ENCODE measurements at regions not wholly inside any gene's neighbourhood (a gene's known extent, or its start where the extent isn't known, plus 50 kb on each side); places are given as distances from the start of the nearest gene placed in this dataset.

DNA sequence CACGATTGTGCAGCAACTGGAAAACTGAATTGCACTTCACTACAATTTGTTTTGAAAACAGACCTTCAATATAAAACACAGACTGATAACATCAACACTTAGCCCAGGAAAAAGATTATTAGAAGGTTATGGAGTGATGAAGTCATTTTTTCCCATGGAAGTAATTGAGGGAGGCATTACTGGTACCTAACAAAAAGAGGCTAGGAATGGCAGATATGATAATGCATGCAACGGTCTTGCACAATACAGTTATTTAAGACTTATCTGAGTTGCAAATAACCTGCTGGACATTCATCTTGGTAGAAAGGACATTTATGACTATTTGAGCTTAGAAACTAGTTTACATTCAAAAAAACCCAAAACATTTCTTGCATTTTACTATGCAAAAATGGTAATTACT, 1031.9 kb downstream of the FAT4 start:
- H3K9me3 ChIP-seq, result no peaks in the 10 kb centered on the region
- no peak for DNase-seq
- intact Hi-C loops (cut with DNase I, micrococcal nuclease), result no loop called here
- no peak overlapping the region for H3K4me3 ChIP-seq
- H3K4me1 ChIP-seq (ENCODE audit: low read depth), result no peaks in the 10 kb centered on the region
- ATAC-seq, result no peak
- H3K36me3 ChIP-seq (ENCODE audit: low read depth), result no peaks in the 10 kb centered on the region
- TF ChIP-seq CTCF (IDR thresholded peaks at IDR 0.05), result no peak

DNA sequence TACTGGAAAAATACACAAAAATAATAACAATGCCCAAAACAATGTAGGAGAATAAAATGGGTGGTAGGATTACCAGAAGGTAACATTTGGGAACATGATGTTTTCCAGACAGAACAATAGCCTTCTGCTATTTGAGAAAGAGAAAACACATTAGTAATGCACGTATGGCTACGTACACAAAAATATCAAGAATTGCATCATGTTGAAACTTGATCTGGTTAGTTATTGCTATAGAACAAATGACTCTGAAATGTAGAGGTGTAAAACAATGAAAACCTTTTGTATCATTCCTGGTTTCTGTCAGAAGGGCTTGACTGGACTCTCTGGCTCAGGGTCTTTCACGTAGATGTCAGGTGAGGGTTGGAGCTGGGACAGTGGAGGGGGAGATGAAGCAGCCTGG, 1040.0 kb downstream of the FAT4 start:
- intact Hi-C loops (cut with DNase I, micrococcal nuclease), result no loop called here
- no peak for TF ChIP-seq CTCF (IDR thresholded peaks at IDR 0.05)
- Histone ChIP-seq H3K4me3 (no peak overlapping the region), H3K4me1 (ENCODE audit: low read depth) (no peaks in the 10 kb centered on the region), H3K9me3 (no peaks in the 10 kb centered on the region), H3K36me3 (ENCODE audit: low read depth) (no peaks in the 10 kb centered on the region)
- no peak for ATAC-seq
- no peak for DNase-seq

DNA sequence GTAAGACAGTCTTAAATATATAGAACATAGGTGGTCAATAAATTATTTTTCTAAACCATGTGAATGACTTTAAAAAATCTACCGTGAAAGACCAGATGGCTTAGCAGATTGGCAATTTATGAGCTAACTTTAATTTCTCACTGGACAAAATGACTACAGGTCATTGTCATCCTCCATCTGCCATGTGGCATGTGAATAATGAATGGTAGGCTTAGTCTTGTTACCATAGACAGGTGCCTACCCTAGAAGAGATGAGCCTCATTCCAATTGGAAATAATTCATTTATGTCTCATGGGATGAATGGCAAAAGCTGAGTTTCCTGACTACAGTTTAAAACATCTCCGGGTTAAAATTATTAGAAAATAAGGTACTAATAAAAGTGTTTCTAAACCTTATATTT, 1043.3 kb downstream of the FAT4 start:
- ATAC-seq (no peak), DNase-seq (no peak)
- intact Hi-C loops (cut with DNase I, micrococcal nuclease), result no loop called here
- Histone ChIP-seq H3K4me1 (ENCODE audit: low read depth) (no peaks in the 10 kb centered on the region), H3K9me3 (no peaks in the 10 kb centered on the region), H3K4me3 (no peak overlapping the region), H3K36me3 (ENCODE audit: low read depth) (no peaks in the 10 kb centered on the region)
- no peak for TF ChIP-seq CTCF (IDR thresholded peaks at IDR 0.05)

DNA sequence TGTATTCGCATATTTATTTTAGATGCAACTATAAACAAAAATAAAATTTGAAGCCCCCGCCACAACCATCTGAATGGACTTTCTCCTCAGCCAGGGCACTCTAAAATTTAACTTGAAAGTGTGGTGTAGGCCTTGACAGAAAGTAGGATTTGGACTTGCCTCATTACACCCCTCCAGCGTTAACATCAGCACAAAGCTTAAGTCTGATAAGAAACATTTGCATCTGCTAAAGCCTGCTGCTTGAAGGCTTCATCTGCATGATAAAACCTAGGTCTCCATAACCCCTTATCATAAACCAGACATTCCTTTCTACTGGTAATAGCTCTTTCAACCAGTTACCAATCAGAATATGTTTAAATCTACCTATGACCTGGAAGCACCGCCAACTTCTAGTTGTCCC, 1046.5 kb downstream of the FAT4 start:
- ATAC-seq, result no peak
- no peaks in the 10 kb centered on the region for H3K4me1 ChIP-seq (ENCODE audit: low read depth)

DNA sequence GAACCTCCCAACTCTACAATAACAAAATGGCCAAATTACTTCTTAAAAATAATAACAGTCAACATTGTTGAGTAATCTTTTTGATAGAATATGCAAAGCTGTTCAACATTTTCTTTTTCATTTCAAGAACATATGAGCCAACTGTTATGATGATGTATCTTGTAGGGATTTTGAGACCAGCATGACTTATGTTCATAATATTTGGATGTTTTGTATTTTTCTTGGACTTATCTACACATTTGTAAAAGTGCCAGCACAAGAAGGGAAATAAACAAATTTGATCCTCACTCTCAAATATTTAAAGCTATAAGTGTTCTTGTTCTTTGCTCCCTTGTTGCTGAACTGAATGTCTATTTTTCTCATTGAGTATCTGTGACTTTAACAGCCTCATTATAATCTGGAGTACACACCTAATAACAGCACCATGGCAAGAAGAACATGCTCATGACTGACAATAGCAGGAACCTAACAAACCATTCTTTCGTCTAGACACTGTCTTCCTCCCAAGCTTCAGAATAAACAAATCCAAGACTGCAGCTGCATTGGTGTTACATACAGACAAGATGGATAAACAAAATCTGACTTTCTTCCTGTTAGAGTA, 1049.7 kb downstream of the FAT4 start:
- Histone ChIP-seq H3K4me3 (no peak overlapping the region), H3K9me3 (no peaks in the 10 kb centered on the region), H3K4me1 (ENCODE audit: low read depth) (no peaks in the 10 kb centered on the region), H3K36me3 (ENCODE audit: low read depth) (no peaks in the 10 kb centered on the region)
- DNase-seq, result no peak
- no peak for TF ChIP-seq CTCF (IDR thresholded peaks at IDR 0.05)
- no peak for ATAC-seq
- intact Hi-C loops (cut with DNase I, micrococcal nuclease), result no loop called here

More for the DNA sequence above, 1046.5 kb downstream of the FAT4 start:
- no peak for DNase-seq
- Histone ChIP-seq H3K9me3 (no peaks in the 10 kb centered on the region), H3K36me3 (ENCODE audit: low read depth) (no peaks in the 10 kb centered on the region), H3K4me3 (no peak overlapping the region)
- intact Hi-C loops (cut with DNase I, micrococcal nuclease), result no loop called here
- no peak for TF ChIP-seq CTCF (IDR thresholded peaks at IDR 0.05)

DNA sequence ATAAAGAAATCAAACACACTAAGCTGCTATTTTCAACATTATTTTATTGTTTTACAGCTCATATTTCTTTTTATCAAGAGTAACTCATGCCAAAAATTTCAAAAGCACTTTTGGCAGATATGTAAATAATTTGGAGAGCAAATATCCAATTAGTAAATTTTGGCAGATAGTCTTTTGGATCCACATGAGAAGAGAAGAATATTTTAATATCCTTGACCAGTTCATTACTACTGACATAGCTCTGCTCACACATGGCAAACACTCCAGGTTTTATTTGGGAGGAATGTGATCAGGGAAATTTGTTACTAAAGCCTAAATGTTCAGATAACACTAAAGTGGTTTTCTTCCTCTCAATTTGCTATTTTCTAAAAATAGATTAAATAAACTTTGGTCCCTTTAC, 1054.3 kb downstream of the FAT4 start:
- Histone ChIP-seq H3K36me3 (ENCODE audit: low read depth) (no peaks in the 10 kb centered on the region), H3K4me3 (no peak overlapping the region), H3K9me3 (no peaks in the 10 kb centered on the region), H3K4me1 (ENCODE audit: low read depth) (no peaks in the 10 kb centered on the region)
- intact Hi-C loops (cut with DNase I, micrococcal nuclease), result no loop called here
- no peak for TF ChIP-seq CTCF (IDR thresholded peaks at IDR 0.05)
- ATAC-seq (no peak), DNase-seq (no peak)
